Epithelial cell of esophagus (primary cell): ENCODE measurements at regions not wholly inside any gene's neighbourhood (a gene's known extent, or its start where the extent isn't known, plus 50 kb on each side); places are given as distances from the start of the nearest gene placed in this dataset.

ENCODE experiments used
- DNase-seq: peaks from one replicate; pipeline ENCODE4 v3.0.0; 2010; ENCODE audit warnings: low read depth
- H3K4me3 ChIP-seq: 2 replicates; pipeline ENCODE4 v1.5.1; 2011; ENCODE audit warnings: mild to moderate bottlenecking, low read length, control low read depth
- TF ChIP-seq, protein P1 (sequence below): IDR thresholded peaks from 2 replicates; pipeline ENCODE4 v1.5.1; 2011; ENCODE audit warnings: low read depth, mild to moderate bottlenecking, low read length, control low read depth, inconsistent platforms; ENCODE audit not compliant: insufficient read depth; ENCODE audit errors: missing control alignments

GRCh38 chr2:18066066-18066465 lies 187.6 kb downstream of the KCNS3 start:
- TF ChIP-seq, protein P1, sequence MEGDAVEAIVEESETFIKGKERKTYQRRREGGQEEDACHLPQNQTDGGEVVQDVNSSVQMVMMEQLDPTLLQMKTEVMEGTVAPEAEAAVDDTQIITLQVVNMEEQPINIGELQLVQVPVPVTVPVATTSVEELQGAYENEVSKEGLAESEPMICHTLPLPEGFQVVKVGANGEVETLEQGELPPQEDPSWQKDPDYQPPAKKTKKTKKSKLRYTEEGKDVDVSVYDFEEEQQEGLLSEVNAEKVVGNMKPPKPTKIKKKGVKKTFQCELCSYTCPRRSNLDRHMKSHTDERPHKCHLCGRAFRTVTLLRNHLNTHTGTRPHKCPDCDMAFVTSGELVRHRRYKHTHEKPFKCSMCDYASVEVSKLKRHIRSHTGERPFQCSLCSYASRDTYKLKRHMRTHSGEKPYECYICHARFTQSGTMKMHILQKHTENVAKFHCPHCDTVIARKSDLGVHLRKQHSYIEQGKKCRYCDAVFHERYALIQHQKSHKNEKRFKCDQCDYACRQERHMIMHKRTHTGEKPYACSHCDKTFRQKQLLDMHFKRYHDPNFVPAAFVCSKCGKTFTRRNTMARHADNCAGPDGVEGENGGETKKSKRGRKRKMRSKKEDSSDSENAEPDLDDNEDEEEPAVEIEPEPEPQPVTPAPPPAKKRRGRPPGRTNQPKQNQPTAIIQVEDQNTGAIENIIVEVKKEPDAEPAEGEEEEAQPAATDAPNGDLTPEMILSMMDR: no peak

DNA sequence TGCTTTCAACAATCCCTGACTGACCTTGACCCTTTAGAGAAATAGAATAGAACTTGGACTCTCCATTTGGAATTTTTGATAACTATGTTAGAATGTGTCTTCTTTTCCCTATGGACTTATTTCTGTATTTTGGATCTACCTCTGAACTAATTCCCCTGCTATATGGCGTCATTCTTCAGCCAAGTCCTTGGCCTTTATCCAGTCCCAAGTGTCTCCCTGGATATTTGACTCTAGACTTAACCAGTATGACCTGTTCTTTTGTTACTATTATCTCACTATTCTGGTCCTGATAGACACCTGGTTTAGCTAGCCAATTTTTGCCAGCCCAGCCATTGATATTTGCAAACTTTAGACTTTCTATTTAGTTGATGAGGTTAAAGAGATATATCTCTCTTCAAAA lies 186.8 kb downstream of the KCNS3 start:
- TF ChIP-seq, protein P1: no peak
- DNase-seq: no peak
- H3K4me3 ChIP-seq: no peak overlapping the region

More at GRCh38 chr2:18066066-18066465, 187.6 kb downstream of the KCNS3 start:
- H3K4me3 ChIP-seq: no peak overlapping the region
- no peak for DNase-seq

DNA sequence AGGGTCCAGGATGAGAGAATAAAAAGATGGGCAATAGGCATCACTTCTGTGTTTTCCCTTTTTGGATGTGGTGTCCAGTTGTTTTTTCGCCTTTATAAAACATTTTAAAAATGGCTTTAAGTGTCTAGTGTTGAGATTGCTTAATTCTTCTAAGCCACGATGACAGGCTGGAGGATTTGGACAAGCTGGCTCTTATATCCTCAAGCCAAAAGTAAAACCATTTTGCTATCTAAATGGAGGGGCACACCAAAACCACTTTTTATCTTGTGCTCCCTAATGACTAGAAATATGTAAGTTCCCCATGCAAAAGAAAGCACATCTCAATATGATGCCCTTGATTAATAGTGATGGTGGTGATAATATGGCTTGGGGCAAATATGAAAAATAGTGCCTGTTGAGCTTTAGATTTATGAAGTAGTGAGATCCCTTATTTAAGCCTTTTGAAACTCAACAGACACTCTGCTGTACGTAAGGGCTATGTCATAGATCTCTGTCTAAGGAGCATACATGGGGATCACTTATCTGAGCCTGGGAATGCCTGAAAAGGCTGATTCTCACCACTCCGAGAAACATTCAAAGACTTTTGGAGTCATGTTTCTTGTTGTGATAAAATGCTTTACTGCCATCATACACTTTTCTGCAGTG lies 185.5 kb downstream of the KCNS3 start:
- TF ChIP-seq, protein P1: no peak
- no peak for DNase-seq
- H3K4me3 ChIP-seq: no peak overlapping the region

DNA sequence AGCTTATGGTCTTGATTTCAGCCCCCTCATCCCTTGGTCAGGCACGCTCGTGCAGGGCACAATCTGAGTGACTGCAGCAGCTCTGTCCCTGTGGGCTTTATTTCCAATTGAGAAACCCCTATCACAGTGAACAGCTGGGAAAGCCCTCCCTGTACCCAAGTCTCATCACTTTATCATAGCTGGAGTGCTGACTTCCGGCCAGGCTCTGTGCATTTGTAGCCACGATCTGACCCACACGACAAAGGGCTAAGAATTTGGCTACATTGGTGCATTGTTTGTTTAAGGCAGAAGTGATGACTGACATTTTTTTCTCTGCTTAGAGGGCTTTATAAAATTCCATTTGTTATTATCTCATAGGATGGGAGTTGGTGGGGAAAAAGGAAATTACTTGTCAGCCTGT lies 184.4 kb downstream of the KCNS3 start:
- no peak for DNase-seq
- TF ChIP-seq, protein P1: no peak
- no peak overlapping the region for H3K4me3 ChIP-seq

GRCh38 chr2:18061717-18062116 lies 183.2 kb downstream of the KCNS3 start:
- TF ChIP-seq, protein P1: no peak
- H3K4me3 ChIP-seq: no peak overlapping the region

GRCh38 chr2:18057657-18058056 lies 179.2 kb downstream of the KCNS3 start:
- no peak overlapping the region for H3K4me3 ChIP-seq
- DNase-seq: no peak
- TF ChIP-seq, protein P1: no peak

More at GRCh38 chr2:18061717-18062116, 183.2 kb downstream of the KCNS3 start:
- no peak for DNase-seq

GRCh38 chr2:18055290-18055689 lies 176.8 kb downstream of the KCNS3 start:
- no peak overlapping the region for H3K4me3 ChIP-seq

More at GRCh38 chr2:18055290-18055689, 176.8 kb downstream of the KCNS3 start:
- TF ChIP-seq, protein P1: no peak
- DNase-seq: peak; percentile 67
